ENCODE measurements at regions not wholly inside any gene's neighbourhood (a gene's known extent, or its start where the extent isn't known, plus 50 kb on each side); places are given as distances from the start of the nearest gene placed in this dataset.

DNA sequence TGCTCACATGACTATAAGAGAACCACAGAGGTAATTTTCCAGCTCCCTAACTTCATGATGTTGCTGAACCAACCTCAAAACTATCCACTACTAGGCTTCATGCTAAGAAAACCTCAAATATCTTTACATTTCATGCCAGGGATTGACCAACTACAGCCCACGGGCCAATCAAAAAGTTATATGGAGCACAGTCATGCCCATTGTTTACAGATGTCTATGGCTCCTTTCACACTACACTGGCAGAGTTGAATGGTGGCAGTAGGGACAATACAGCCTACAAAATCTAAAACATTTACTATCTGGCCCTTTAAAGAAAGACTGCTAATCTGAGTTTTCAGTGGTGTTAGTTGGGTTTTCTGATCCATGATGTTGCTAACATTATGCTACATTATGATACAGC is 154.8 kb downstream of the TM2D1 start (continued):
- TF ChIP-seq, protein P1, sequence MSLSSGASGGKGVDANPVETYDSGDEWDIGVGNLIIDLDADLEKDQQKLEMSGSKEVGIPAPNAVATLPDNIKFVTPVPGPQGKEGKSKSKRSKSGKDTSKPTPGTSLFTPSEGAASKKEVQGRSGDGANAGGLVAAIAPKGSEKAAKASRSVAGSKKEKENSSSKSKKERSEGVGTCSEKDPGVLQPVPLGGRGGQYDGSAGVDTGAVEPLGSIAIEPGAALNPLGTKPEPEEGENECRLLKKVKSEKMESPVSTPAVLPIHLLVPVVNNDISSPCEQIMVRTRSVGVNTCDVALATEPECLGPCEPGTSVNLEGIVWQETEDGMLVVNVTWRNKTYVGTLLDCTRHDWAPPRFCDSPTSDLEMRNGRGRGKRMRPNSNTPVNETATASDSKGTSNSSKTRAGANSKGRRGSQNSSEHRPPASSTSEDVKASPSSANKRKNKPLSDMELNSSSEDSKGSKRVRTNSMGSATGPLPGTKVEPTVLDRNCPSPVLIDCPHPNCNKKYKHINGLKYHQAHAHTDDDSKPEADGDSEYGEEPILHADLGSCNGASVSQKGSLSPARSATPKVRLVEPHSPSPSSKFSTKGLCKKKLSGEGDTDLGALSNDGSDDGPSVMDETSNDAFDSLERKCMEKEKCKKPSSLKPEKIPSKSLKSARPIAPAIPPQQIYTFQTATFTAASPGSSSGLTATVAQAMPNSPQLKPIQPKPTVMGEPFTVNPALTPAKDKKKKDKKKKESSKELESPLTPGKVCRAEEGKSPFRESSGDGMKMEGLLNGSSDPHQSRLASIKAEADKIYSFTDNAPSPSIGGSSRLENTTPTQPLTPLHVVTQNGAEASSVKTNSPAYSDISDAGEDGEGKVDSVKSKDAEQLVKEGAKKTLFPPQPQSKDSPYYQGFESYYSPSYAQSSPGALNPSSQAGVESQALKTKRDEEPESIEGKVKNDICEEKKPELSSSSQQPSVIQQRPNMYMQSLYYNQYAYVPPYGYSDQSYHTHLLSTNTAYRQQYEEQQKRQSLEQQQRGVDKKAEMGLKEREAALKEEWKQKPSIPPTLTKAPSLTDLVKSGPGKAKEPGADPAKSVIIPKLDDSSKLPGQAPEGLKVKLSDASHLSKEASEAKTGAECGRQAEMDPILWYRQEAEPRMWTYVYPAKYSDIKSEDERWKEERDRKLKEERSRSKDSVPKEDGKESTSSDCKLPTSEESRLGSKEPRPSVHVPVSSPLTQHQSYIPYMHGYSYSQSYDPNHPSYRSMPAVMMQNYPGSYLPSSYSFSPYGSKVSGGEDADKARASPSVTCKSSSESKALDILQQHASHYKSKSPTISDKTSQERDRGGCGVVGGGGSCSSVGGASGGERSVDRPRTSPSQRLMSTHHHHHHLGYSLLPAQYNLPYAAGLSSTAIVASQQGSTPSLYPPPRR (CRISPR knock-in tag; IDR thresholded peaks at IDR 0.05; ENCODE audit: borderline replicate concordance), result no peak
- no peak for TF ChIP-seq NCOR1 (IDR thresholded peaks at IDR 0.05; ENCODE audit: borderline replicate concordance, low read length)
- TF ChIP-seq SCMH1 (CRISPR knock-in tag; IDR thresholded peaks at IDR 0.05; ENCODE audit: borderline replicate concordance), result no peak
- TF ChIP-seq, protein P2, sequence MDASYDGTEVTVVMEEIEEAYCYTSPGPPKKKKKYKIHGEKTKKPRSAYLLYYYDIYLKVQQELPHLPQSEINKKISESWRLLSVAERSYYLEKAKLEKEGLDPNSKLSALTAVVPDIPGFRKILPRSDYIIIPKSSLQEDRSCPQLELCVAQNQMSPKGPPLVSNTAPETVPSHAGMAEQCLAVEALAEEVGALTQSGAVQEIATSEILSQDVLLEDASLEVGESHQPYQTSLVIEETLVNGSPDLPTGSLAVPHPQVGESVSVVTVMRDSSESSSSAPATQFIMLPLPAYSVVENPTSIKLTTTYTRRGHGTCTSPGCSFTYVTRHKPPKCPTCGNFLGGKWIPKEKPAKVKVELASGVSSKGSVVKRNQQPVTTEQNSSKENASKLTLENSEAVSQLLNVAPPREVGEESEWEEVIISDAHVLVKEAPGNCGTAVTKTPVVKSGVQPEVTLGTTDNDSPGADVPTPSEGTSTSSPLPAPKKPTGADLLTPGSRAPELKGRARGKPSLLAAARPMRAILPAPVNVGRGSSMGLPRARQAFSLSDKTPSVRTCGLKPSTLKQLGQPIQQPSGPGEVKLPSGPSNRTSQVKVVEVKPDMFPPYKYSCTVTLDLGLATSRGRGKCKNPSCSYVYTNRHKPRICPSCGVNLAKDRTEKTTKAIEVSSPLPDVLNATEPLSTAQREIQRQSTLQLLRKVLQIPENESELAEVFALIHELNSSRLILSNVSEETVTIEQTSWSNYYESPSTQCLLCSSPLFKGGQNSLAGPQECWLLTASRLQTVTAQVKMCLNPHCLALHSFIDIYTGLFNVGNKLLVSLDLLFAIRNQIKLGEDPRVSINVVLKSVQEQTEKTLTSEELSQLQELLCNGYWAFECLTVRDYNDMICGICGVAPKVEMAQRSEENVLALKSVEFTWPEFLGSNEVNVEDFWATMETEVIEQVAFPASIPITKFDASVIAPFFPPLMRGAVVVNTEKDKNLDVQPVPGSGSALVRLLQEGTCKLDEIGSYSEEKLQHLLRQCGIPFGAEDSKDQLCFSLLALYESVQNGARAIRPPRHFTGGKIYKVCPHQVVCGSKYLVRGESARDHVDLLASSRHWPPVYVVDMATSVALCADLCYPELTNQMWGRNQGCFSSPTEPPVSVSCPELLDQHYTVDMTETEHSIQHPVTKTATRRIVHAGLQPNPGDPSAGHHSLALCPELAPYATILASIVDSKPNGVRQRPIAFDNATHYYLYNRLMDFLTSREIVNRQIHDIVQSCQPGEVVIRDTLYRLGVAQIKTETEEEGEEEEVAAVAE (CRISPR knock-in tag; IDR thresholded peaks at IDR 0.05; ENCODE audit: borderline replicate concordance), result no peak
- no peak for TF ChIP-seq TSC22D2 (CRISPR knock-in tag; IDR thresholded peaks at IDR 0.05; ENCODE audit: borderline replicate concordance)
- TF ChIP-seq ZNF3 (CRISPR knock-in tag; IDR thresholded peaks at IDR 0.05), result no peak
- no peak for TF ChIP-seq ZNF446 (CRISPR knock-in tag; IDR thresholded peaks at IDR 0.05)
- no peak for TF ChIP-seq THYN1 (CRISPR knock-in tag; IDR thresholded peaks at IDR 0.05; ENCODE audit: borderline replicate concordance, low read depth)
- no peak for TF ChIP-seq IKZF1 (IDR thresholded peaks at IDR 0.05)
- TF ChIP-seq, protein P3, sequence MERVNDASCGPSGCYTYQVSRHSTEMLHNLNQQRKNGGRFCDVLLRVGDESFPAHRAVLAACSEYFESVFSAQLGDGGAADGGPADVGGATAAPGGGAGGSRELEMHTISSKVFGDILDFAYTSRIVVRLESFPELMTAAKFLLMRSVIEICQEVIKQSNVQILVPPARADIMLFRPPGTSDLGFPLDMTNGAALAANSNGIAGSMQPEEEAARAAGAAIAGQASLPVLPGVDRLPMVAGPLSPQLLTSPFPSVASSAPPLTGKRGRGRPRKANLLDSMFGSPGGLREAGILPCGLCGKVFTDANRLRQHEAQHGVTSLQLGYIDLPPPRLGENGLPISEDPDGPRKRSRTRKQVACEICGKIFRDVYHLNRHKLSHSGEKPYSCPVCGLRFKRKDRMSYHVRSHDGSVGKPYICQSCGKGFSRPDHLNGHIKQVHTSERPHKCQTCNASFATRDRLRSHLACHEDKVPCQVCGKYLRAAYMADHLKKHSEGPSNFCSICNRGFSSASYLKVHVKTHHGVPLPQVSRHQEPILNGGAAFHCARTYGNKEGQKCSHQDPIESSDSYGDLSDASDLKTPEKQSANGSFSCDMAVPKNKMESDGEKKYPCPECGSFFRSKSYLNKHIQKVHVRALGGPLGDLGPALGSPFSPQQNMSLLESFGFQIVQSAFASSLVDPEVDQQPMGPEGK (CRISPR knock-in tag; IDR thresholded peaks at IDR 0.05), result no peak

Data from HepG2 (cell line).